GM19043 (cell line): ENCODE measurements at regions not wholly inside any gene's neighbourhood (a gene's known extent, or its start where the extent isn't known, plus 50 kb on each side); places are given as distances from the start of the nearest gene placed in this dataset.
A peak's percentile ranks its signal among the peaks of the same experiment; 100 is the strongest.
"Not testable (repeated sequence)": the region's sequence is repeated elsewhere in the genome, so short reads cannot be mapped to it uniquely, and the experiment has no call there.

Source experiments
- ATAC-seq: cut with Tn5 transposase; IDR thresholded peaks from one replicate; pipeline ENCODE4 v1.9.1; 2021; ENCODE audit warnings: low read depth; ENCODE audit not compliant: unreplicated experiment

DNA sequence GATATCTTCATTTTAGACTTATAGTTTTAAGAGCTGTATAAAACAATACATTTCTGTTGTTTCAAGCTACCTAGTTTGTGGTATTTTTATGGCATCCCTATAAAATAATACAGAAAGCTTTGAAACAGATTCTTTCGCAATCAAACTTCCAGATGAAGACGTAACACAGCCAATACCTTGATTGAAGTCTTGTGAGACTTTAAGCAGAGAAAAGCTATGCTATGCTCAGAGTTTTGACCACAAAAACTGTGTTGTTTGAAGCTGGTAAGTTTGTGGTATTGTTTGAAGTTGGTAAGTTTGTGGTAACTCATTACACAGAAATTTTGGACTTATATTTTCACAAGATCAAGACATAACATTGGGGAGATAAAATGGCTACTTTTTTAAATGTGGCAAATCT lies 201.8 kb upstream of the UGT8 start:
- ATAC-seq = no peak

DNA sequence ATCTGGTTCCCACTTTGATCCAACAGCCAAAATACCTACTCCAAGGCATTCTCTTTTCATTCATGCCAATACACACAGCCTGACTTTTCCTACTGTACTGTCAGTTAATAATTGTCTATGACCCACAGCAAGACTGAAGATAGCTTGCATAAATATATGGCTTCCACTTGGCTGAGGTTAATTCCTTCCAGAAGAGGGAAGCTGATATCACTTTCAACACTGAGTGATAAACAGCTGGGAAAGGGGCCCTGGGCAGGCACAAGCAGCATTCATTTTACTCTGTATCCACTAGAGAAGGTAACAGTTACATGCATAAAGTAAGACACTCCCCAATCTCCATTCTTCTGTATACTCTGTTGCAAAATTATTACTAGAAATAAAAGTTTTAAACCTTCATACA lies 200.2 kb upstream of the UGT8 start:
- no peak for ATAC-seq

DNA sequence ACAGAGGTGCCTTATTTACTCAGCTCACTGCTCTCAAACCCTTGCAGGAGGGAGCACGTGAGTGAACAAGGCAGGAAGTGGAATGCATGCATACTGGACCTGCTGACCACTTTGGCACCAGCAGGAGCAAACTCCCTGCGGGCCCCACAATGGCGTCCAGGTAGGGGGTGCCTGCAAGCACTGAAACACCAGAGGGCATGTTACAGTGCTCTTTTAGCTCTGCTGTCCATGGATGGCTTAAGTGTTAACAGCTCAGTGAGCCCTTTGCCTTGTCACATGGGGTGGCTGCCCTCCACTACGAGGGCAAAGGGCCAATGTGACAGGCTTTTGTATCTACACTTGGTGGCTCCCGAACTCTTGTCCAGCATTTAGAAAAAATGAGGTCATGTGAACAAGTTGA lies 199.5 kb upstream of the UGT8 start:
- ATAC-seq = no peak

DNA sequence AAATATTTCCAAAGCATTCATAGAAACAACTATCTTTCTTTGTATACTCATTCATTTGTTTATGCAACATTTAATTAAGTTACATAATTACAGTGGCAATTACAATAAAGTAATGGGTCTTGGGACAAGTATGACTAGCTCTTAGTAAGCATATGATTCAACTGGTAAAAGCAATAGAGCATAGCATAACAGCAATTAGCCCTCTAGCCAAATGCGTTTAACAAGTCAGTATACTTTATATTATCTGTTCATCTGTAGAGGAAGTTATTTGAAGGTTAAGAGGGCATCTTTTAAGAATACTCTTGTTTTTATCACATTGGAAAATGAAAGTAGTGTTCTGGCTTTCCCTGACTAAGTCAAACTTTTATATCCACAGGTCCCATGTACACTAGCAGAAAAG lies 198.1 kb upstream of the UGT8 start:
- ATAC-seq = no peak

DNA sequence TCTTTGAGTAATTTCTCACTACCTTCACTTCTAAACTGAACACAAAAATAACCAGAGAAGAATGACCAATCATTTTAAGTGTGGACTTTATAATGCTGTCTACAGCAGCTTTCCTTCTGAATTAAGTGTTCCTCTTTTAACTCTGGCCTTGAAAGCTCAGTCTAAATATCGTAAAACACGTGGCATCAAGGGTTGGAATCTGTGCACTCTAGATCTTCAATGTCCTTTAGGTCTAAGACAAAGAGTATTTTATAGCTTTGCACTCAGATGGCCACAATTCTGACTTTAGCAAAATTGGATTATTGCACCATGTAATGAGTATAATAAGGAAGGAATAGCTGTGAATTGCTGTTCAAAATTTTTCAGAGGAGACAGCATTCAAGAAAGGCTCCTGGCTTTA lies 197.1 kb upstream of the UGT8 start:
- ATAC-seq = no peak

DNA sequence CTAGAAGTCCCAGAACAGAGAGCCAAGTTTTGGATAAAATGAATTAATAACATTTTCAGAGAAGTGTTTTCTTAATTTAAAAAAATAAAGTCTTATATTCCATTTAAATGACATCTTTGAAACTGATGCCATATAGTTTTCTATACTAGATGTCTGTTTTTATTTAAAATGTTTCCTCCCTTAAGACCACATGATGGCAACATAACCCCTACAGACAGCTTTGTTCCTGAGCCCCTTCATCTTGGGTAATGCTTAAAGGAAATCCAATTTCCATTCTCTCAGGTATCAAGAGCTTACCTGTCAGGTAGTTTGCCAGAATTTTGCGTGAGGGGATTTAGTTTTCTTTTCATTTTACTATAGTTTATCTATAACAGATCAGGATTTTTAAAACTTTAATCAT lies 181.4 kb upstream of the UGT8 start:
- no peak for ATAC-seq

DNA sequence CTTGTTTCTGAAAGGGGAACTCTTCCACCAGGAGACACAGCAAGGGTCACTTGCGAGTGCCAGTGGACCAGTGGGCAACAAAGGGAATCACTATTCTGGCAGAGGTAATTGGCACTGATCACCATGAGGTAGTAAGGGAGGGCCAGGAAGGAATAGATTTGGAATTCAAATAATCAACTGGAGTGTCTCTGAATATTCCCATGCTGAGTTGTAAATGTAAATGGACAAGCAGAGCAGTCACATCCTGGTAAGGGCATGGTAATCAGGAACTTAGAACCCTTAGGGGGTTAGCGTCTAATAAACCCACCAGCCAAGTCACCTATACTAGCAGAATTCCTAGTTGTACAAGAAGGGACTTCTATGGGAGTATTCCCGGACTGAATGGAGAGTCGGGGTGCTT lies 178.5 kb upstream of the UGT8 start:
- no peak for ATAC-seq

DNA sequence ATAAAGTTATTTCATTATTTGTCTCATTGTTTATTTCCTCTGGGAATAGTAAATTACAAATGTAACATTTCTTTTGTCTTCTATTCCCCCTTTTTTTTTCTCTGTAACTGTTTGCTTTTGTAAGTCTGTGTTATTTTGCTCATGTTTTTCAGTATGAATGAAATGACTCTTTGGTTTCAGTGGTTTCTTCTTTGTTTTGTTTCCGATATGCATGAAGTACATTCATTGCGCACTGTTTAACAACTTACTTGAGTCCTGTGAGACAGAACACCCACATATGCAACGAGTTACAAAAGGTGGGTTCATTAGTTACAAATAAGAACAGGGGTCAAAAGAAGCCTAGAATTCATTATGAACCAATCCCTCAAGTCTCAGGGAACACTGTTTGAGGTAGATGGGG lies 175.0 kb upstream of the UGT8 start:
- ATAC-seq = peak; percentile 91

DNA sequence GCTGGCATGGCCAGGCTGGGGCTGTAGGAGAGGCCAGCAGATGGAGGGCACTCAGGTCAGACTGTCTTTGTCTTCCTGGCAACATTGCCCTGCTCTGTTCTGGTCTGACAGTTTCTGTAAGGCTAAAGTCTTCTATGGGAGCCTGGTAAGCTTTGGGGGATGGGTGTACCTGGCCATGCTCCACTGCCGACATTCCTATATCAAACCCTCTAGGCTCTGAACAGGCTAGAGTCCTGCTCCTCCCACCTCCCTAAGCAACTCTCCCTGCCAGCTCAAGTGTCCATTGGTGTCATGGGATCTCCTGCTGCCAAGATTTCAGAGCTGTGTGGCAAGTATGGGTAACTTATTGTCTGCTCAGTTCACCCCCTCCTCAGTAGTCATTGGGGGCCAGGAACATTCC lies 163.5 kb upstream of the UGT8 start:
- ATAC-seq = no peak

DNA sequence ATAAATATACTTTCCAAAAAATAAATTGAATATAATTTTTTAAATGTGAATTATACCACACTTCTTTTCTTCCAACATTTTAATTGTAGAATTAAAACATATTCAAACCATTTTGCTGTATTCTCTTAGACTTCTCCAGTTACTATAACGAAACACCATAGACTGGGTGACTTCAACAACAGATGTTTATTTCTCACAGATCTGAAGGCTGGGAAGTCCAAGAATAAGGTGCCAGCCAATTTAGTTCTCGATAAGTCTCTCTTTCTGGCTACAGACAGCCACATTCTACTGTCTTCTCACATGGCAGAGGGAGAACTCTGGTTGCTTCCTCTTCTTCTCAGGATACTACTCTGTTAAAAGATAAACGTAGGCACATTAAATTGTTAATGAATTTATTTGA lies 155.8 kb upstream of the UGT8 start:
- ATAC-seq = no peak

DNA sequence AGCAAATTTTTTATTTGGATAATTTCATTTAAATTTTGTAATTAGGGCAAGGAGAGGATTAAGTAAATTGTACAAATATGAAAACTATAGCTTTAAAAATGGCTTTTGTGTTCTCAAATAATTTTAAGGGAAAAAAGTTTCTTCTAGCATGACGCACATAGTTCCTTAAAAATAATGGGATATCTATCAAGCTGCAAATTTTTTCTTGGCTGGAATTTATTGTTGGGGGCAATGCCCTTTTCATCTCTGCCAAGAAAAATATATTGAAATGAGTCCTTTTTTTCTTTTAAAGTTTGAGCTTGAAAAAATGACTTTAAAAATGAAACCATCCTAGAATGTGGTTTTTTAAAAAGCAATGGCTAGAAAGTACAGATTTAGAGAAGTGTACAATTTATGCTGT lies 154.4 kb upstream of the UGT8 start:
- ATAC-seq = no peak

DNA sequence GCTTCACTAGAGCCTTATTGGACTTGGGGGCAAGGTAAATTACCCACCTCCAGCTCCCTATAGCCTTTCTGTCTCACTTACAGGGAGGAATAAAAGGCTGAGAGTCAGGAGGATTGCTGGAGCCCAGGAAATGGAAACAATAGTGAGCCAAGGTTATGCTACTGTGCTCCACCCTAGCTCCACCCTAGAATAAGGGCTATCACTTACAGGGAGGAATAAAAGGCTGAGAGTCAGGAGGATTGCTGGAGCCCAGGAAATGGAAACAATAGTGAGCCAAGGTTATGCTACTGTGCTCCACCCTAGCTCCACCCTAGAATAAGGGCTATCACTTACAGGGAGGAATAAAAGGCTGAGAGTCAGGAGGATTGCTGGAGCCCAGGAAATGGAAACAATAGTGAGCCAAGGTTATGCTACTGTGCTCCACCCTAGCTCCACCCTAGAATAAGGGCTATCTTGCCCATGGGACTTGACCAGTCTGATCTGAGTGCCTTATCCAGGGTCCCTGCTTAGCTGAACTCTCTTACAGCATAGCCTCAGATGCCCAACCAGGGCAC lies 150.6 kb upstream of the UGT8 start:
- ATAC-seq = not testable (repeated sequence)

DNA sequence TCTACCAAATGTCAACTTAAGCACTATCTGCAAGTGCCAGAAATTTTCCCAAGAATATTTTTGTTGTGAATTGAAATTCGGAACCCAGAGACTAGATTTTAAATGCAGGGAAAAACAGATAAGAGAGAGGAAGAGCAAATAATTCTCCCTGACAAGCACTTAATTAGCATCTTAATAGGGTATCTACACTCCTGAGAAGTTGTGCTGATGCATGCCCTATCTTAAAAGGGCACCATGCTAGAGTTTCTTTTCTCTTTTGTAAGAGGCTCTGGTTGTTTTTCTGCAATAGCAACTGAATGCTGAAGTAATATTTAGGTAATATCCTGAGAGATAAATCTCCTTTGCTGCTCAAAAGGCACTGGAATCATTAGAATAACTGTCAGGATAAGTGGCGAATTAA lies 139.9 kb upstream of the UGT8 start:
- ATAC-seq = no peak

DNA sequence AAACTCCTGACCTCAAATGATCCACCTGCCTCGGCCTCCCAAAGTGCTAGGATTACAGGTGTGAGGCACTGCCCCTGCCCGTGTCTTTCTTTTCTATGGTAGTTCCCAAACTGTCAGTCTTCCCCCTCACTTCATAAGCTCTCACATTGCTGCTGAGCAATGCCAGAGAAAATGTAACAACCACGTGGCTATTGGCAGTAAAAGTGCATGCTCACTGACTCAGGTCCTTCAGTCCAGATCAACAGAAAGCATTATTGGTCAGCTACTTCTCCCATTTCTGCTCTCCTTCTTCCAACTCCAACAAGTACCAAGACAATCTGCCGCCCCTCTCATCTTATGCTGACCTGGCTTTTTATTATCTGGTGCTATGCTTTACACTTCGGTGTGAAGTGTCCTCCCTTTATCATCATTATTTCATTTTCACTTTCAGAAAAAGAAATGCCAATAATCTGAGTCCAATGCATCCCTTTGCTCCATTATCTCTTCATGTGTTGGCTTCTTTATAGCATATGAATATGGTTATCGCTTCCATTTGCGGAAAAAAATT lies 133.8 kb upstream of the UGT8 start:
- ATAC-seq = no peak

DNA sequence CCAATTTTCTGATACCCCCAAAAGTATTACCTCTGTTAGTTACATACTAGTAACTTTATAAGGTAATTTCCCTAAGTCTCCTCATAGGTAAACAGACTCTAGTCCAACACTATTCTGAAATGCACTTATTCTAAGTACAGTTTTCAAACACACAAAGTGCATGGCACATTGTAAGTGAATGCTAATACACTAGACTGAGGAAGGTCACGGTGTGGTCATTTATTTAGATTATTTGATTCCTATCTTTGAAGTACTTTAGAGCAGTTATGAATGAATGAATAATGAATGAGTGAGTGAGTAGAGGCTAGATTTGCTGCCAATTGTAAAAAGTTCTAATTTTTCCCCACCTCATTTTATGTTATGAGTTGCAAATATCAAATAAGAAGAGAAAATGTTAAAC lies 132.8 kb upstream of the UGT8 start:
- no peak for ATAC-seq

DNA sequence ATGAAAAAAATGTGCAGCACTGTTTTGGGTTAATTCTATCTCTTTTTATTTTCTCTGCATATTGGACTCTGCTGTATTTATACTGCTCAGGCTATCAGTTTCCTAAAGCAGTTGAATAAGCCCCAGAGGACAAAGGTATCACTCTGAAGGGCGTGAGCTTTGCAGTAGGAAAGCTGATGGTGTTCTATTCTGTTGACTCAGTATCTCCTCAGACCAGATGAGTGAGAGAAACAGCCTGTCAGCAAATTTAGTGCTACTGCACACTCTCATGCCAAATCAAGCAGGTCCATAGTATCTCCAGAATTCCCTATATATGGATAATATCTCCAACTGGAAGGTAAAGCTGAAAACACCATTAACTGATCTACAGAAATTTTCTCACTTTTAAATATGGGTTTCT lies 132.3 kb upstream of the UGT8 start:
- no peak for ATAC-seq

DNA sequence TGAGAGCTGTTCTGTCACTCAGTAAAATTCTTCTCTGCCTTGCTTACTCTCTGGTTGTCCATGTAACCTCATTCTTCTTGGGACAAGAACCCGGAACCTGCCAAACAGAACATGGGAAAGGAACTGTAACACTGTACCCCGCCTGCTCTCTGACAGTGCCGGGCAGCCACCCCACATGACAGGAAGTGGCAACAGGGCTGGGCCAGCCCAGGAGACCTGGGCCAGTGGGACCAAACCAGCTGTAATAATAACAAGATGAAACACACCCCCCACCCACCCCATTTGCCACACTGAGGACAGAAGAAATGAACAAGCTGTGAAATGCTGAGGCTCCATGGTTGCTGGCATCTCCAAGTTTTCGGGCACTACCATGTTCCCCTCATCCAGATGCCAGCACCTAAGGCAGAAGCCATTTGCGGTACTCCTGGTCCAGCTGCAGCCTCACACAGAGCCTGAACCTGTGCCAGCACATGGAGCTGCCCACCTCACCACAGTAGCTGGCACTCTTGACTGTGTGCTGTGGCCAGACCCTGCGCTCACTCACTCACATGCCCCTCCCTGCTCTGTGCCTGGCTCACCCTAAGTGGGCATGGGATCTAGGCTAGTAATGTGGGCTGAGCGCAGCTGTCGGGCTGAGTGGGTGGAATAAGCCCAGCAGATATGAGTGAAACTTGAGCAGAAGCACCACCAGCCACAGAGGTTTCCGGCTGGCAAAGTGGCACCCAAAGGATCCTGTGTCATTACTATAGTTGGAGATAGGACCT lies 126.2 kb upstream of the UGT8 start:
- no peak for ATAC-seq

DNA sequence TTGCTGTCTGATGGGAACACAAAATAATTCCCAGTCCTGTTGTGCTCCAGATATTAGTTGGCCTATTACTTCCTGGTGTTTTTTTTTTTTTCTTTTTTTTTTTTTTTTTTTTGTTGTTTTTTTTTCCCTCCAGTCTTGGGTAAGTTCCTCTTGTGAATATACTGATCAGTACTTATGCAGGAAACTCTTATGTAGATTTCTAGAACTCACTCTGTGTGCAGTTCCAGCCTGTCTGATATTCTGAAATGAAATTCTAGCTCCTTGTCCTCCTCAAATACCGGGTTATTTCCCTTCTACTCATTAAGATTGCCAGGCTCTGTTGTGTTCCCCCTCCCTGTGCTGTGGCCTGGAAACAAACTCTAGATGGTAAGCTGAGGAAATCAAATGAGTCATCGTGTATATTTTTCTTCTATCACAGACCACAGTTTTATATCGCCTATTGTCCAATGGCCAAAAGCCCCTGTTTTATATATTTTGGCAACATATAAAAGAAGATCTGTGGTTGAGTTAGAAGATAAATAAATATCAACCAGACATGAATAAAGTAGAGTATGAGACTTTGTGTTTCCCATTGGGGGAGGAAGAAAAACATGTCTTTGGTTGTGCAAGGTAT lies 124.3 kb upstream of the UGT8 start:
- no peak for ATAC-seq

DNA sequence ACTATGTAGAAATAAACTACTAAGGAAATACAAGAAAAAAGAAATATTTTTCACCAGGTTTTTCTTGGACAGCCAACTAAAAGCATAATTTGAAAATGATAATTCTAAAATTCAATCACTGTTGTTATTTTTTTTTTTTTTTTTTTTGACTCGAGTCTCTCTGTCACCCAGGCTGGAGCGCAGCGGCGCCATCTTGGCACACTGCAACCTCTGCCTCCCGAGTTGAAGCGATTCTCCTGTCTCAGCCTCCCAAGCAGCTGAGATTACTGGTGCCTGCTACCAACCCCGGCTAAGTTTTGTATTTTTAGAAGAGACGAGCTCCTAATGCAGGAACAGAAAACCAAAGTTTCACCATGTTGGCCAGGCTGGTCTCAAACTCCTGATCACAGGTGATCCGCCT lies 122.3 kb upstream of the UGT8 start:
- ATAC-seq = no peak

DNA sequence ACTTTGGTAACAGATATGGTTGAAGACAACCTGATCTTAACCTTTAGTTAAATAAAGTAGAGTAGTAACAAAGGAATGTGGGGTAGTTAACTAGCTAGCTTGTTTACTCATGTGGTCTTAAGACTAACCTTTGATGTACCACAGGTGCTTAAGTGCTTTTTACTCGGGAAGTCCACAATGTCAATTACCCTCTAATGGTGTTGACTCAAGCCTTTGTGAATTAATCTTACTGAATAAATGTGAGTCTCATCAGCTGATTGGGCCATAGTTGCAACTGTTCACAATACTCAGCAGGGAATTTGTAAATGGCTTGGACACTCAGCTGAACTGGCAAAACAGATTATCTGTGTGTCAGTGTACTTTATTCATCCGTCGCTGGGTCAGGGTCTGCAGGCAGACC lies 119.0 kb upstream of the UGT8 start:
- no peak for ATAC-seq

DNA sequence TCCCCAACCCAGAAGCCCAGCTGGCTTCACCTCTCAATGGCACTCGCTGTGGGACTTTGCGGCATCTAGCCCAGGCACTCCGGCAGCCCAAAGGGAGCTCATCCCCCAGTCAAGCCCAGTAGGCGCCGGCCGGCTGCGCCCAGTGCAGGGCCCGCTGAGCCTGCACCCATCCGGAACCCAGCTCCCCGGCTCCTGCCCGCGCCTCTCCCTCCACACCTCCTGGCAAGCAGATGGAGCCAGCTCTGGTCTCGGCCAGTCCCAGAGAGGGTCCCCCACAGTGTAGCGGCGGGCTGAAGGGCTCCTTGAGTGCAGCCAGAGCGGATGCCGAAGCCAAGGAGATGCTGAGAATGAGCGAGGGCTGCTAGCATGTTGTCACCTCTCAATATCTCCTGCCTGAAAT lies 116.8 kb upstream of the UGT8 start:
- ATAC-seq = no peak

DNA sequence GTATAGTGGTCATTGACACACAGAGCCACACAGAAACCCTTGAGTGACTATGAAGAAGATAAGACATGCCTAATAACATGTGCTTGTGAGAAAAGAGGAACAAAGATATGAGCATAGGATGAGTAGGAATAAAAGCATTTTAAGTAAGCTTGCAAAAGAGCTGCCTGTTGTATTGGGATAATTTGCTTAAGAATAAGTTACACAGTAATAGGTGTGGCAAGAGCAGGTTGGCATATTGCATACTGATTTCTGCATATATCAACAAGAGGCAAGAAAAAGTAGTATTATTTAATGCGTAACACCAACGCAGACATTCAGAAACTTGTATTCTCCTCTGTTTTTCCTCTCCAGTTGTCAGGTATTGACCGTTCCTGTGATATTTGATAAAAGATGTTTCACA lies 111.5 kb upstream of the UGT8 start:
- ATAC-seq = no peak
